HG02798 (cell line): ENCODE measurements at regions not wholly inside any gene's neighbourhood (a gene's known extent, or its start where the extent isn't known, plus 50 kb on each side); places are given as distances from the start of the nearest gene placed in this dataset.
"Not testable (repeated sequence)": the region's sequence is repeated elsewhere in the genome, so short reads cannot be mapped to it uniquely, and the experiment has no call there.

ENCODE experiments used
- ATAC-seq: cut with Tn5 transposase; IDR thresholded peaks from one replicate; pipeline ENCODE4 v1.9.1; 2021; ENCODE audit warnings: mild to moderate bottlenecking; ENCODE audit not compliant: unreplicated experiment, poor library complexity

- no peak for ATAC-seq
Observed at GRCh38 chr6:78749326-78749725, 118.0 kb upstream of the IRAK1BP1 start.

- not testable (repeated sequence) for ATAC-seq
Observed at GRCh38 chr6:78758297-78758798, 109.0 kb upstream of the IRAK1BP1 start.

DNA sequence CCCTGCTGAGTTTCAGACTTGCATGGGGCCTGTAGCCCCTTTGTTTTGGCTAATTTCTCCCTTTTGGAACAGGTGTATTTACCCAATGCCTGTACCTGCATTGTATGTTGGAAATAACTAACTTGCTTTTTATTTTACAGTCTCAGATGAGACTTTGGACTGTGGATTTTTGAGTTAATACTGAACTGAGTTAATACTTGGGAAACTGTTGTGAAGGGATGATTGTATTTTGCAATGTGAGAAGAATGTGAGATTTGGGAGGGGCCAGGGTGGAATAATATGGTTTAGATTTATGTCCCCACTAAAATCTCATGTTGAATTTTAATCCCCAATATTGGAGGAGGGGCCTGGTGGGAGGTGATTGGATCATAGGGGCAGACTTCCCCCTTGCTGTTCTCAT, 99.1 kb upstream of the IRAK1BP1 start:
- no peak for ATAC-seq

GRCh38 chr6:78770765-78771164, 96.6 kb upstream of the IRAK1BP1 start:
- no peak for ATAC-seq

GRCh38 chr6:78771586-78771985, 95.8 kb upstream of the IRAK1BP1 start:
- no peak for ATAC-seq

DNA sequence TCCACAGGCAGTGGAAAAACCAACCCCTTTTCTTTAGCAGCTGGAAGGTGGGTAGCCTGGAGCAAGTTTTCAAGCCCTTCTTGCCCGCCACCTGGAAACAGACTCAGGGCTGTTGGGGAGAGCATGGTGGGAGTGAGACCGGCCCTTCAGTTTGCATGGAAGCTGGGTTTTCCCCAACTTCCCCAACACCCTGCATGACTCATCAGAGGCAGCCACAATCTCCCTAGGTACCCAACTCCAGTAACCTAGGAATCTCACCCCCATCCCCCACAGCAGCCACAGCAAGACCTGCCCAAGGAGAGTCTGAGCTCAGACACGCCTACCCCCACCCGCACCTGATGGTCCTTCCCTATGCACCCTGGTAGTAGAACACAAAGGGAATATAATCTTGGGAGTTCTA, 86.3 kb upstream of the IRAK1BP1 start:
- no peak for ATAC-seq

GRCh38 chr6:78783366-78783765, 84.0 kb upstream of the IRAK1BP1 start:
- not testable (repeated sequence) for ATAC-seq

DNA sequence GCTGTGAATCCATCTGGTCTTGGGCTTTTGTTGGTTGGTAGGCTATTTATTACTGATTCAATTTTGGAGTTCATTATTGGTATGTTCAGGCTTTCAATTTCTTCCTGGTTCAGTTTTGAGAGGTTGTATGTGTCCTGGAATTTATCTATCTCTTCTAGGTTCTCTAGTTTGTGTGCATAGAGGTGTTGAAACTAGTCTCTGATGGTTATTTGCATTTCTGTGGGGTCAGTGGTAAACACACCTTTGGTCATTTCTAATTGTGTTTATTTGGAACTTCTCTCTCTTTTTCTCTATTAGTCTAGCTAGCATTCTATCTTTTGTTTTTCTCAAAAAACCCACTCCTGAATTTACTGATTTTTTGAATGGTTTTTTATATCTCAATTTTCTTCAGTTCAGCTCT, 70.1 kb upstream of the IRAK1BP1 start:
- no peak for ATAC-seq

DNA sequence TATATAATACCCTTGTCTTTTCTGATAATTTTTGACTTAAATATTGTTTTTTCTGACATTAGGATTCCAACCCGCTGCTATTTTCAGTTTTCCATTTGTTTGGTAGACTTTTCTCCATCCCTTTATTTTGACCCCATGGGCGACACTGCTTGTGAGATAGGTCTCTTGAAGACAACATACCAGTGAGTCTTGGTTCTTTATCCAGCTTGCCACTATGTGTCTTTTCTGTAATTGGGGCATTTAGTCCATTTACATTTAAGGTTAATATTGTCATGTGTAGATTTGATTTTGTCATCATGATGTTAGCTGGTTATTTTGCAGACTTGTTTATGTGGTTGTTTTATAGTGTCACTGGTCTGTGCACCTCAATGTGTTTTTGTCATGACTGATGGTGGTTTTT, 67.7 kb upstream of the IRAK1BP1 start:
- no peak for ATAC-seq

- ATAC-seq = not testable (repeated sequence)
Observed at GRCh38 chr6:78806792-78807191, 60.6 kb upstream of the IRAK1BP1 start.

GRCh38 chr6:78807655-78808355, 59.5 kb upstream of the IRAK1BP1 start:
- not testable (repeated sequence) for ATAC-seq

GRCh38 chr6:78808356-78808891, 58.9 kb upstream of the IRAK1BP1 start:
- no peak for ATAC-seq

GRCh38 chr6:78808933-78809332, 58.4 kb upstream of the IRAK1BP1 start:
- no peak for ATAC-seq

- ATAC-seq = peak; percentile 76
Observed at GRCh38 chr6:78810146-78810545, 57.2 kb upstream of the IRAK1BP1 start.

- no peak for ATAC-seq
Observed at GRCh38 chr6:78810698-78811097, 56.7 kb upstream of the IRAK1BP1 start.
